ENCODE measurements at regions not wholly inside any gene's neighbourhood (a gene's known extent, or its start where the extent isn't known, plus 50 kb on each side); places are given as distances from the start of the nearest gene placed in this dataset.
A peak's percentile ranks its signal among the peaks of the same experiment; 100 is the strongest.

DNA sequence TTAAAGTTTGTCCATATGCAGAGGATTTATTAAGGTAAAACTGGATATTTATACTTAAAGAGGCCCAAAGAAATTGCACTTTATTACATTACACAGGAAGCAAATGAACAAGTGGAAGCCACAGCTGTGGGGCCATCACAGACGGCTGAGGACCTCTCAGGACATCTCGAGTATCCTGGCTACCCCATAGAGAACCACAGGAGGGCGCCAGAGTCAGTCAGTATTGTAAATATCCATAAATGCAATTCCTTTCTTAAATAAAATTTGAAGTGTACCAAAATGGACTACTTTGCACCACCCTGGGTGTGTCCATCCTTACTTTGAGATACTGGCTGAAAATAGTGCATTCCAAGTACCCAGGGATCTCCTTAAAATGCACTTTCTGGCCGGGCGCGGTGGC, 257.2 kb downstream of the MRPL39 start:
- dilution Hi-C loops (cut with MboI; ENCODE audit: extremely low pct_ligation_motif_present, low sequenced_read_pairs), result no loop called here
- TF ChIP-seq POLR2AphosphoS5 (IDR thresholded peaks at IDR 0.05; ENCODE audit: insufficient read depth, low read depth, low read length), result no peak
- TF ChIP-seq GATA2 (IDR thresholded peaks at IDR 0.05; ENCODE audit: insufficient read depth, insufficient read length, low read depth, low read length), result no peak
- TF ChIP-seq CTCF (IDR thresholded peaks at IDR 0.05; ENCODE audit: extremely low read depth in 1 of 2, insufficient read depth in 1 of 2, low read depth in 1 of 2, low read length in 2 of 2), result peak; percentile 43
- no peak for TF ChIP-seq POLR2A (IDR thresholded peaks at IDR 0.05; ENCODE audit: low read depth, low read length)

GRCh38 chr21:25343774-25344545, 263.3 kb downstream of the MRPL39 start:
- no peak overlapping the region for H3K27ac ChIP-seq (ENCODE audit: insufficient read depth, low read depth, low read length)
- no peak overlapping the region for H3K4me3 ChIP-seq (replicated peaks in 1 of 3; ENCODE audit: insufficient read depth in 1 of 3, low read depth in 1 of 3, low read length in 3 of 3)
- ChIA-PET CTCF (no interaction called here), POLR2A (no interaction called here)
- dilution Hi-C loops (cut with MboI; ENCODE audit: extremely low pct_ligation_motif_present, low sequenced_read_pairs), result no loop called here
- no peak overlapping the region for H3K9ac ChIP-seq (replicated peaks; ENCODE audit: extremely low read depth, insufficient read depth, low read length)
- no peaks in the 10 kb centered on the region for H3K79me2 ChIP-seq (ENCODE audit: control insufficient read depth, insufficient read depth, low read length)
- H4K20me1 ChIP-seq (replicated peaks; ENCODE audit: control insufficient read depth, extremely low read depth, insufficient read depth, low read length), result no peaks in the 10 kb centered on the region
- no peaks in the 10 kb centered on the region for H3K27me3 ChIP-seq (ENCODE audit: control insufficient read depth in 2 of 2, insufficient read depth in 2 of 2, low read length in 2 of 2)
- DNase-seq (ENCODE audit: low read depth, low spot score) (no peak), FAIRE-seq (no peak)
- no peak overlapping the region for H3K4me2 ChIP-seq (ENCODE audit: insufficient read depth, low read length)
- H3K9me3 ChIP-seq (replicated peaks; ENCODE audit: control insufficient read depth, insufficient read depth, low read length), result no peaks in the 10 kb centered on the region
- no peaks in the 10 kb centered on the region for H3K9me1 ChIP-seq (replicated peaks; ENCODE audit: control insufficient read depth, extremely low read depth, insufficient read depth, low read length)
- TF ChIP-seq EZH2 (IDR thresholded peaks at IDR 0.05; ENCODE audit: borderline replicate concordance, low read depth, low read length, severe bottlenecking), result no peak
- TF ChIP-seq MYC (IDR thresholded peaks at IDR 0.05; ENCODE audit: low read depth, low read length), result no peak
- intact Hi-C loops (cut with micrococcal nuclease), result no loop called here
- H3K4me1 ChIP-seq (ENCODE audit: control insufficient read depth, extremely low read depth, insufficient read depth, low read length), result no peaks in the 10 kb centered on the region
- no peak overlapping the region for H2AFZ ChIP-seq (ENCODE audit: low read depth, low read length)
- BruUV-seq (replicated peaks), result no TSS peak
- H3K36me3 ChIP-seq (ENCODE audit: control insufficient read depth in 2 of 2, extremely low read depth in 1 of 2, insufficient read depth in 2 of 2, low read length in 2 of 2), result no peaks in the 10 kb centered on the region

More for the DNA sequence above, 257.2 kb downstream of the MRPL39 start:
- H3K79me2 ChIP-seq (ENCODE audit: control insufficient read depth, insufficient read depth, low read length), result no peaks in the 10 kb centered on the region
- ChIA-PET POLR2A (no interaction called here), CTCF (interaction anchor here (1.2 to 5.3 kb wide), 3 partner anchors 22 to 41 kb away, joined by 6 to 84 read pairs (median 11); no protein-coding TSS in a partner anchor)
- no peaks in the 10 kb centered on the region for H4K20me1 ChIP-seq (replicated peaks; ENCODE audit: control insufficient read depth, extremely low read depth, insufficient read depth, low read length)
- intact Hi-C loops (cut with micrococcal nuclease), result loop anchor here (1.0 to 5.0 kb wide), 2 partner anchors 36 to 212 kb away; no protein-coding TSS in a partner anchor
- no peaks in the 10 kb centered on the region for H3K9me3 ChIP-seq (replicated peaks; ENCODE audit: control insufficient read depth, insufficient read depth, low read length)
- FAIRE-seq (peak; percentile 63), DNase-seq (ENCODE audit: low read depth, low spot score) (peak; percentile 45)
- no peak overlapping the region for H2AFZ ChIP-seq (ENCODE audit: low read depth, low read length)
- H3K9me1 ChIP-seq (replicated peaks; ENCODE audit: control insufficient read depth, extremely low read depth, insufficient read depth, low read length), result no peaks in the 10 kb centered on the region
- no peaks in the 10 kb centered on the region for H3K36me3 ChIP-seq (ENCODE audit: control insufficient read depth in 2 of 2, extremely low read depth in 1 of 2, insufficient read depth in 2 of 2, low read length in 2 of 2)
- no peaks in the 10 kb centered on the region for H3K4me1 ChIP-seq (ENCODE audit: control insufficient read depth, extremely low read depth, insufficient read depth, low read length)
- no peaks in the 10 kb centered on the region for H3K27me3 ChIP-seq (ENCODE audit: control insufficient read depth in 2 of 2, insufficient read depth in 2 of 2, low read length in 2 of 2)
- H3K4me3 ChIP-seq (replicated peaks in 1 of 3; ENCODE audit: insufficient read depth in 1 of 3, low read depth in 1 of 3, low read length in 3 of 3), result no peak overlapping the region
- no TSS peak for BruUV-seq (replicated peaks)
- H3K27ac ChIP-seq (ENCODE audit: insufficient read depth, low read depth, low read length), result no peak overlapping the region
- no peak overlapping the region for H3K9ac ChIP-seq (replicated peaks; ENCODE audit: extremely low read depth, insufficient read depth, low read length)
- no peak overlapping the region for H3K4me2 ChIP-seq (ENCODE audit: insufficient read depth, low read length)

Measured in endothelial cell of umbilical vein (primary cell).